Suprapubic skin (tissue), 4 donors: ENCODE measurements at regions not wholly inside any gene's neighbourhood (a gene's known extent, or its start where the extent isn't known, plus 50 kb on each side); places are given as distances from the start of the nearest gene placed in this dataset.

Experiments
- DNase-seq, 2 donors: peaks; one replicate each; pipeline ENCODE4 v3.0.0-alpha.2; 2019; ENCODE audit warnings: low spot score in 2 of 2
- H3K27ac ChIP-seq: fragments of 200-600 bp; sonication (generic); one replicate; pipeline ENCODE4 v1.5.1; 2019
- H3K27me3 ChIP-seq: fragments of 200-600 bp; sonication (generic); one replicate; pipeline ENCODE4 v1.5.1; 2019
- H3K36me3 ChIP-seq: fragments of 200-600 bp; sonication (generic); one replicate; pipeline ENCODE4 v1.5.1; 2019
- H3K4me1 ChIP-seq: fragments of 200-600 bp; sonication (generic); one replicate; pipeline ENCODE4 v1.5.1; 2019
- H3K4me3 ChIP-seq: fragments of 200-600 bp; sonication (generic); one replicate; pipeline ENCODE4 v1.5.1; 2019; ENCODE audit warnings: mild to moderate bottlenecking
- H3K9me3 ChIP-seq: fragments of 200-600 bp; sonication (generic); one replicate; pipeline ENCODE4 v1.5.1; 2019
- EP300 ChIP-seq: sonication (generic); formaldehyde crosslinking; IDR thresholded peaks from one replicate; pipeline ENCODE4 v1.6.1; 2017; ENCODE audit warnings: antibody characterized with exemption
- POLR2A ChIP-seq, 2 donors: fragments of 450-650 bp; IDR thresholded peaks; one replicate each; pipeline ENCODE4 v1.6.1; 2017; ENCODE audit warnings: antibody characterized with exemption in 2 of 2, mild to moderate bottlenecking in 2 of 2, moderate library complexity in 2 of 2
- POLR2AphosphoS5 ChIP-seq, 3 donors: sonication (generic); formaldehyde crosslinking; IDR thresholded peaks; one replicate each; pipeline ENCODE4 v1.6.1; 2017; ENCODE audit warnings: antibody characterized with exemption in 3 of 3
- WGBS: methylation state at CpG from one replicate; pipeline ENCODE4 v1.1.5; 2018; 5-methylcytosine and 5-hydroxymethylcytosine counted together
- TF ChIP-seq, protein P1 (sequence below), 2 donors: fragments of 200-600 bp in 1 of 2; fragments of 450-650 bp in 1 of 2; sonication (generic) in 1 of 2; IDR thresholded peaks; one replicate each; pipeline ENCODE4 v1.5.1; 2016 to 2019; ENCODE audit warnings: antibody characterized with exemption in 2 of 2, mild to moderate bottlenecking in 1 of 2, moderate library complexity in 1 of 2

DNA sequence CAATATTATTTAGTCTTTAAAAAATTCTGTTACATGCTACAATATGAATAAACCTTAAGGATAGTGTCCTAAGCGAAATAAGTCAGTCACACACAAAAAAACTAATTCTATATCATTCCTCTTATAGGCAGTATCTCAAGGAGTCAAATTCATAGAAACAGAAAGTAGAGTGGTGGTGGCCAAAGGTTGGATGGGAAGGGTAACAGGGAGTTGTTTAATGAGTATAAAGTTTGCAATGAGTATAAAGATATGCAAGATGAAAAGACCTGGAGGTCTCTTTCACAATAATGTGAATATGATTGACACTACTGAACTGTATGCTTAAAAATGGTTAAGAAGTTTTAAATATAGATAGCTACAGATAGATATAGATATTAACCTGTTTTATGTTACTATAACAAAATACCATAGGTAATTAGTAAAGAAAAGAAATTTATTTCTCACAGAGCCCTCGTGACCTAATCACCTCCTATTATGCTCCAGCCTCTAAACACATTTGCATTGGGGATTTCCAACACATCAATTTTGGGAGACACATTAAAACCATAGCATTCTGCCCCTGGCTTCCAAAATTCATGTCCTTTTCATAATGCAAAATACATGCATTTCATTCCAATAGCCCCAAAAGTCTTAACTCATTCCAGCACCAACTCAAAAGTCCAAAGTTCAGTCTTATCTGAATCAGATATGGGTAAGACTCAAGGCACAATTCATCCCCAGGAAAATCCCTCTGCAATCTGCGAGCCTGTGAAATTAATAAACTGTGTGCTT lies 93.6 kb downstream of the ATPSCKMT start:
- TF ChIP-seq EP300 (no peak), POLR2AphosphoS5 (IDR thresholded peaks at IDR 0.05) (no peak), POLR2A (IDR thresholded peaks at IDR 0.05) (no peak)
- TF ChIP-seq, protein P1, sequence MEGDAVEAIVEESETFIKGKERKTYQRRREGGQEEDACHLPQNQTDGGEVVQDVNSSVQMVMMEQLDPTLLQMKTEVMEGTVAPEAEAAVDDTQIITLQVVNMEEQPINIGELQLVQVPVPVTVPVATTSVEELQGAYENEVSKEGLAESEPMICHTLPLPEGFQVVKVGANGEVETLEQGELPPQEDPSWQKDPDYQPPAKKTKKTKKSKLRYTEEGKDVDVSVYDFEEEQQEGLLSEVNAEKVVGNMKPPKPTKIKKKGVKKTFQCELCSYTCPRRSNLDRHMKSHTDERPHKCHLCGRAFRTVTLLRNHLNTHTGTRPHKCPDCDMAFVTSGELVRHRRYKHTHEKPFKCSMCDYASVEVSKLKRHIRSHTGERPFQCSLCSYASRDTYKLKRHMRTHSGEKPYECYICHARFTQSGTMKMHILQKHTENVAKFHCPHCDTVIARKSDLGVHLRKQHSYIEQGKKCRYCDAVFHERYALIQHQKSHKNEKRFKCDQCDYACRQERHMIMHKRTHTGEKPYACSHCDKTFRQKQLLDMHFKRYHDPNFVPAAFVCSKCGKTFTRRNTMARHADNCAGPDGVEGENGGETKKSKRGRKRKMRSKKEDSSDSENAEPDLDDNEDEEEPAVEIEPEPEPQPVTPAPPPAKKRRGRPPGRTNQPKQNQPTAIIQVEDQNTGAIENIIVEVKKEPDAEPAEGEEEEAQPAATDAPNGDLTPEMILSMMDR (IDR thresholded peaks at IDR 0.05), result no peak

GRCh38 chr5:10153808-10154537 lies 95.7 kb downstream of the ATPSCKMT start:
- TF ChIP-seq, protein P1 (IDR thresholded peaks at IDR 0.05), result no peak
- TF ChIP-seq POLR2A (IDR thresholded peaks at IDR 0.05) (no peak), POLR2AphosphoS5 (IDR thresholded peaks at IDR 0.05) (no peak)
- Histone ChIP-seq H3K4me1 (no peaks in the 10 kb centered on the region), H3K27ac (no peak overlapping the region), H3K4me3 (no peak overlapping the region), H3K27me3 (no peaks in the 10 kb centered on the region), H3K9me3 (no peaks in the 10 kb centered on the region), H3K36me3 (no peaks in the 10 kb centered on the region)
- WGBS, result 60% methylated on average over 3 of the region's 3 CpGs
- DNase-seq, result no peak

More for the DNA sequence above, 93.6 kb downstream of the ATPSCKMT start:
- Histone ChIP-seq H3K27ac (no peak overlapping the region), H3K4me1 (no peaks in the 10 kb centered on the region), H3K36me3 (no peaks in the 10 kb centered on the region), H3K9me3 (no peaks in the 10 kb centered on the region), H3K4me3 (no peak overlapping the region), H3K27me3 (no peaks in the 10 kb centered on the region)
- DNase-seq, result no peak
- WGBS, result 77% methylated on average over 3 of the region's 3 CpGs

DNA sequence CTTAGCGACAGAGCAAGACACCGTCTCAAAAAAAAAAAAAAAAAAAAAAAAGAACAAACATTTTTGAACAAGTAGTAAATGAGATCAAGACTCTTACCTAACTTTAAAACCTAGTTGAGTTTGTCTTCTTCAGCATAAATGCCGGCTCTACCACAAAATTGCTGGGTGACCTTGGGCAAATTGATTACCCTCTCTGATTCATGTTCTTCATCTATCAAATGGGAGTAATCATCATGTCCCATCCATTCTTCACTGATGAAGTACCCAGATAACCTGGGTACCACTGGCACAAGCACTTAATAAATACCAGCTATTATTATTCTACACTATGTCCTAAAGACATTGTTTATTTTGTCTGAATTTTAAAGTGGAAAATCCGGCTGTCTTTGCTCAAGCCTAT lies 96.3 kb downstream of the ATPSCKMT start:
- WGBS, result 81% methylated on average over 4 of the region's 4 CpGs

DNA sequence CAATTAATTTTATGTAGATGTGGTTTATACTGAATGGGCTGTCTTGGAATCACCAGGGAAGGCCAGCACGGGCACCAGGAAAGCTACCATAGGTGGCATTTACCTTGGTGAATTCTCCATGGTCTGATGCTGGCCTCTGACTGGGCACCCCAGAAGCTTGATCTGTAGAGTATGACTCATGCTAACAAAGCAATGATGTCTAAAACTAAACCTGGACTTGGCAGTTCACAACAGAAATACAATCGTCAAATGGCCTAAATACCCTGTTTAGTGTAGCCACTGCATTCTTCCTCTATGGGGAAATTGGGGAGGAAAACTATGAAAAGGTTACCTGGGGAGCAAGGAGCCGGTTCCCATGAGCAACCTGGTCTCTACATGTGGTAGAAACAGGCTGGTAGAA lies 98.0 kb downstream of the ATPSCKMT start:
- WGBS, result 80% methylated on average over 3 of the region's 3 CpGs
- TF ChIP-seq, protein P1 (IDR thresholded peaks at IDR 0.05), result no peak
- TF ChIP-seq POLR2A (IDR thresholded peaks at IDR 0.05) (no peak), POLR2AphosphoS5 (IDR thresholded peaks at IDR 0.05) (no peak), EP300 (no peak)
- DNase-seq, result no peak

More for the DNA sequence above, 96.3 kb downstream of the ATPSCKMT start:
- Histone ChIP-seq H3K27ac (no peak overlapping the region), H3K9me3 (no peaks in the 10 kb centered on the region), H3K27me3 (no peaks in the 10 kb centered on the region), H3K4me1 (no peaks in the 10 kb centered on the region), H3K36me3 (no peaks in the 10 kb centered on the region), H3K4me3 (no peak overlapping the region)
- no peak for TF ChIP-seq POLR2AphosphoS5 (IDR thresholded peaks at IDR 0.05)
- TF ChIP-seq, protein P1 (IDR thresholded peaks at IDR 0.05), result no peak
- TF ChIP-seq POLR2A (IDR thresholded peaks at IDR 0.05), result no peak
- no peak for TF ChIP-seq EP300
- DNase-seq, result no peak

GRCh38 chr5:10149911-10150310 lies 99.8 kb downstream of the ATPSCKMT start:
- no peaks in the 10 kb centered on the region for H3K4me1 ChIP-seq
- H3K4me3 ChIP-seq, result no peak overlapping the region
- H3K9me3 ChIP-seq, result no peaks in the 10 kb centered on the region
- no peaks in the 10 kb centered on the region for H3K36me3 ChIP-seq
- 91% methylated on average over 12 of the region's 12 CpGs for WGBS
- TF ChIP-seq, protein P1 (IDR thresholded peaks at IDR 0.05), result no peak
- no peak for TF ChIP-seq POLR2AphosphoS5 (IDR thresholded peaks at IDR 0.05)
- no peak for TF ChIP-seq EP300
- TF ChIP-seq POLR2A (IDR thresholded peaks at IDR 0.05), result no peak
- no peak overlapping the region for H3K27ac ChIP-seq
- no peak for DNase-seq
- H3K27me3 ChIP-seq, result no peaks in the 10 kb centered on the region

More for the DNA sequence above, 98.0 kb downstream of the ATPSCKMT start:
- H3K4me1 ChIP-seq, result no peaks in the 10 kb centered on the region
- no peaks in the 10 kb centered on the region for H3K36me3 ChIP-seq
- H3K27me3 ChIP-seq, result no peaks in the 10 kb centered on the region
- no peak overlapping the region for H3K27ac ChIP-seq
- H3K9me3 ChIP-seq, result no peaks in the 10 kb centered on the region
- no peak overlapping the region for H3K4me3 ChIP-seq
